GM04504 (cell line): ENCODE measurements at regions not wholly inside any gene's neighbourhood (a gene's known extent, or its start where the extent isn't known, plus 50 kb on each side); places are given as distances from the start of the nearest gene placed in this dataset.

Experiments
- DNase-seq: peaks from one replicate; pipeline ENCODE4 v3.0.0-alpha.2; 2012; ENCODE audit warnings: low read depth

GRCh38 chr13:108156749-108157148 lies 58.6 kb downstream of the LIG4 start:
- DNase-seq = no peak

- DNase-seq = peak; percentile 21
These were observed 59.9 kb downstream of the LIG4 start for GRCh38 chr13:108155185-108156106.

GRCh38 chr13:108154421-108154858 lies 60.9 kb downstream of the LIG4 start:
- no peak for DNase-seq

- no peak for DNase-seq
These were observed 68.7 kb downstream of the LIG4 start for GRCh38 chr13:108146642-108147041.

GRCh38 chr13:108142702-108143436 lies 72.5 kb downstream of the LIG4 start:
- no peak for DNase-seq

- no peak for DNase-seq
These were observed 78.2 kb downstream of the LIG4 start for GRCh38 chr13:108137176-108137575.

GRCh38 chr13:108127406-108127805 lies 87.9 kb downstream of the LIG4 start:
- DNase-seq = no peak

- DNase-seq = no peak
These were observed 89.3 kb downstream of the LIG4 start for GRCh38 chr13:108126056-108126455.

- no peak for DNase-seq
These were observed 93.9 kb downstream of the LIG4 start for GRCh38 chr13:108121406-108121805.

- no peak for DNase-seq
These were observed 94.5 kb downstream of the LIG4 start for GRCh38 chr13:108120856-108121255.

- DNase-seq = no peak
These were observed 95.0 kb downstream of the LIG4 start for GRCh38 chr13:108120302-108120701.

- no peak for DNase-seq
These were observed 99.6 kb downstream of the LIG4 start for GRCh38 chr13:108115738-108116137.

GRCh38 chr13:108113407-108113806 lies 101.9 kb downstream of the LIG4 start:
- DNase-seq = no peak

- DNase-seq = no peak
These were observed 110.6 kb downstream of the LIG4 start for GRCh38 chr13:108104736-108105135.

GRCh38 chr13:108102771-108103170 lies 112.6 kb downstream of the LIG4 start:
- no peak for DNase-seq

- DNase-seq = no peak
These were observed 118.9 kb downstream of the LIG4 start for GRCh38 chr13:108096301-108096915.

- no peak for DNase-seq
These were observed 120.3 kb downstream of the LIG4 start for GRCh38 chr13:108095036-108095435.

GRCh38 chr13:108093616-108094015 lies 121.7 kb downstream of the LIG4 start:
- DNase-seq = no peak

- DNase-seq = no peak
These were observed 127.5 kb downstream of the LIG4 start for GRCh38 chr13:108087810-108088209.

GRCh38 chr13:108086678-108087077 lies 128.7 kb downstream of the LIG4 start:
- DNase-seq = peak; percentile 14

GRCh38 chr13:108084840-108085239 lies 130.5 kb downstream of the LIG4 start:
- no peak for DNase-seq

GRCh38 chr13:108083056-108083455 lies 132.3 kb downstream of the LIG4 start:
- no peak for DNase-seq

- no peak for DNase-seq
These were observed 132.9 kb downstream of the LIG4 start for GRCh38 chr13:108082481-108082880.
